ENCODE measurements at regions not wholly inside any gene's neighbourhood (a gene's known extent, or its start where the extent isn't known, plus 50 kb on each side); places are given as distances from the start of the nearest gene placed in this dataset.
"Not testable (repeated sequence)": the region's sequence is repeated elsewhere in the genome, so short reads cannot be mapped to it uniquely, and the experiment has no call there.

- H3K4me3 ChIP-seq (ENCODE audit: low read depth, low read length) = no peak overlapping the region
- TF ChIP-seq, protein P1, sequence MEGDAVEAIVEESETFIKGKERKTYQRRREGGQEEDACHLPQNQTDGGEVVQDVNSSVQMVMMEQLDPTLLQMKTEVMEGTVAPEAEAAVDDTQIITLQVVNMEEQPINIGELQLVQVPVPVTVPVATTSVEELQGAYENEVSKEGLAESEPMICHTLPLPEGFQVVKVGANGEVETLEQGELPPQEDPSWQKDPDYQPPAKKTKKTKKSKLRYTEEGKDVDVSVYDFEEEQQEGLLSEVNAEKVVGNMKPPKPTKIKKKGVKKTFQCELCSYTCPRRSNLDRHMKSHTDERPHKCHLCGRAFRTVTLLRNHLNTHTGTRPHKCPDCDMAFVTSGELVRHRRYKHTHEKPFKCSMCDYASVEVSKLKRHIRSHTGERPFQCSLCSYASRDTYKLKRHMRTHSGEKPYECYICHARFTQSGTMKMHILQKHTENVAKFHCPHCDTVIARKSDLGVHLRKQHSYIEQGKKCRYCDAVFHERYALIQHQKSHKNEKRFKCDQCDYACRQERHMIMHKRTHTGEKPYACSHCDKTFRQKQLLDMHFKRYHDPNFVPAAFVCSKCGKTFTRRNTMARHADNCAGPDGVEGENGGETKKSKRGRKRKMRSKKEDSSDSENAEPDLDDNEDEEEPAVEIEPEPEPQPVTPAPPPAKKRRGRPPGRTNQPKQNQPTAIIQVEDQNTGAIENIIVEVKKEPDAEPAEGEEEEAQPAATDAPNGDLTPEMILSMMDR (IDR thresholded peaks at IDR 0.05; ENCODE audit: insufficient read depth, low read length) = no peak
- no peak for DNase-seq (ENCODE audit: low read depth)
Measured at GRCh38 chr5:119751734-119752094, 122.4 kb downstream of the FAM170A start.

- TF ChIP-seq, protein P1 (IDR thresholded peaks at IDR 0.05; ENCODE audit: insufficient read depth, low read length) = no peak
- no peak for DNase-seq (ENCODE audit: low read depth)
- no peak overlapping the region for H3K4me3 ChIP-seq (ENCODE audit: low read depth, low read length)
Measured at GRCh38 chr5:119752921-119753886, 123.8 kb downstream of the FAM170A start.

GRCh38 chr5:119754825-119755224, 125.5 kb downstream of the FAM170A start:
- DNase-seq (ENCODE audit: low read depth) = not testable (repeated sequence)

GRCh38 chr5:119757276-119757675, 127.9 kb downstream of the FAM170A start:
- TF ChIP-seq, protein P1 (IDR thresholded peaks at IDR 0.05; ENCODE audit: insufficient read depth, low read length) = no peak
- no peak for DNase-seq (ENCODE audit: low read depth)
- no peak overlapping the region for H3K4me3 ChIP-seq (ENCODE audit: low read depth, low read length)

More at GRCh38 chr5:119754825-119755224, 125.5 kb downstream of the FAM170A start:
- H3K4me3 ChIP-seq (ENCODE audit: low read depth, low read length) = not testable (repeated sequence)

DNA sequence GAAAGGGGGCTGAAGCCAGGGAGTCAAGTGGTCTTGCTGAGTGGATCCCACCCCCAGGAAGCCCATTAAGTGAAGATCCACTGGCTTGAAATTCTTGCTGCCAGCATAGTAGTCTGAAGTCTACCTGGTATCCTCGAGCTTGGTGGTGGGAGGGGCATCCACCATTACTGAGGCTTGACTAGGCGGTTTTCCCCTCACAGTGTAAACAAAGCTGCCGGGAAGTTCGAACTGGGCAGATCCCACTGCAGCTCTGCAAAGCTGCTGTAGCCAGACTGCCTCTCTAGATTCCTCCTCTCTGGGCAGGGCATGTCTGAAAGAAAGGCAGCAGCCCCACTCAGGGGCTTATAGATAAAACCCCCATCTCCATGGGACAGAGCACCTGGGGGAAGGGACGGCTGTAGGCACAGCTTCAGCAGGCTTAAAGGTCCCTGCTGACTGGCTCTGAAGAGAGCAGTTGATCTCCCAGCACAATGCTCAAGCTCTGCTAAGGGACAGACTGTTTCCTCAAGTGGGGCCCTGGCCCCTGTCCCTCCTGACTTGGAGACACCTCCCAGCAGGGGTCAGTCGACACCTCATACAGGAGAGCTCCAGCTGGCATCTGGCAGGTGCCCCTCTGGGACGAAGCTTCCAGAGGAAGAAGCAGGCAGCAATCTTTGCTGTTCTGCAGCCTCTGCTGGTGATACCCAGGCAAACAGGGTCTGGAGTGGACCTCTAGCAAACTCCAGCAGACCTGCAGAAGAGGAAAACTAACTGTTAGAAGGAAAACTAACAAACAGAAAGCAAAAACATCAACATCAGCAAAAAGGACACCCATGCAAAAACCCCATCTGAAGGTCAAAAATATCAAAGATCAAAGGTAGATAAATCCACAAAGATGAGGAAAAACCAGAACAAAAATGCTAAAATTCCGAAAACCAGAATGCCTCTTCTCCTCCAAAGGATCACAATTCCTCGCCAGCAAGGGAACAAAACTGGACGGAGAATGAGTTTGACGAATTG, 140.6 kb downstream of the FAM170A start:
- DNase-seq (ENCODE audit: low read depth); H3K4me3 ChIP-seq (ENCODE audit: low read depth, low read length): not testable (repeated sequence)

GRCh38 chr5:119780145-119780544, 150.8 kb downstream of the FAM170A start:
- H3K4me3 ChIP-seq (ENCODE audit: low read depth, low read length); DNase-seq (ENCODE audit: low read depth): not testable (repeated sequence)

DNA sequence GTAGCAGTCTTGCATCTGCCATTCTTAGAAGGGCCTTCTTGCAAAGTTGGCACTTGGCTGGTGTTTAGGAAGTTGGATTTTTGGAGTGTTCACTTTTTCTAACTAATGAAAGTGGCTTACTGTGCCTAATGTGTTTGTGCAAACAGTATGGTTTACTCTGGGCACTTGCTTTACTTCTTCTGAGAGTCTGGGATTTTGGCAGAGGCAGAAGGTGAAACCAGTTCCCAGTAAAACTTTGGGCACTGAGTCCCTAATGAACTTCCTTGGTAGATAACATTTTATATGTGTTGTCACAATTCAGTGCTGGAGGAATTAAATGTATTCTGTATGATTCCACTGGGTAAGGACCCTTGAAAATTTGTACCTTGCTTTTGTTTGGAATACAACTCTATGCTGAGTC, 155.7 kb downstream of the FAM170A start:
- TF ChIP-seq, protein P1 (IDR thresholded peaks at IDR 0.05; ENCODE audit: insufficient read depth, low read length) = no peak
- H3K4me3 ChIP-seq (ENCODE audit: low read depth, low read length) = no peak overlapping the region
- no peak for DNase-seq (ENCODE audit: low read depth)

All from fibroblast of the aortic adventitia (primary cell).